Stimulated activated CD8-positive, alpha-beta memory T cell treated with anti-CD3 and anti-CD28 coated beads, Interleukin-7, amount 100 ng/mL, for 48 hours (primary cell): ENCODE measurements at regions not wholly inside any gene's neighbourhood (a gene's known extent, or its start where the extent isn't known, plus 50 kb on each side); places are given as distances from the start of the nearest gene placed in this dataset.
"Not testable (repeated sequence)": the region's sequence is repeated elsewhere in the genome, so short reads cannot be mapped to it uniquely, and the experiment has no call there.

ENCODE experiments used
- DNase-seq, 2 donors: peaks; one replicate each; pipeline ENCODE4 v3.0.0-alpha.2; 2020; ENCODE audit warnings: low read depth in 1 of 2; ENCODE audit errors: extremely low read depth in 1 of 2

GRCh38 chr10:108393089-108393488, 1228.6 kb upstream of the SORCS1 start:
- no peak for DNase-seq

GRCh38 chr10:108392286-108392685, 1227.8 kb upstream of the SORCS1 start:
- no peak for DNase-seq

GRCh38 chr10:108388706-108389105, 1224.2 kb upstream of the SORCS1 start:
- no peak for DNase-seq

- DNase-seq = no peak
Observed at GRCh38 chr10:108385963-108386362, 1221.5 kb upstream of the SORCS1 start.

- no peak for DNase-seq
Observed at GRCh38 chr10:108384378-108384777, 1219.9 kb upstream of the SORCS1 start.

GRCh38 chr10:108378779-108379178, 1214.3 kb upstream of the SORCS1 start:
- DNase-seq = no peak

GRCh38 chr10:108375691-108376090, 1211.2 kb upstream of the SORCS1 start:
- DNase-seq = no peak

GRCh38 chr10:108374991-108375390, 1210.5 kb upstream of the SORCS1 start:
- no peak for DNase-seq

GRCh38 chr10:108365541-108365940, 1201.0 kb upstream of the SORCS1 start:
- DNase-seq = no peak

GRCh38 chr10:108363576-108363975, 1199.1 kb upstream of the SORCS1 start:
- DNase-seq = no peak

- DNase-seq = no peak
Observed at GRCh38 chr10:108362961-108363360, 1198.5 kb upstream of the SORCS1 start.

- no peak for DNase-seq
Observed at GRCh38 chr10:108362296-108362695, 1197.8 kb upstream of the SORCS1 start.

- no peak for DNase-seq
Observed at GRCh38 chr10:108360187-108360586, 1195.7 kb upstream of the SORCS1 start.

GRCh38 chr10:108358912-108359311, 1194.4 kb upstream of the SORCS1 start:
- peak in 1 of 2 donors; percentile 1 for DNase-seq

- no peak for DNase-seq
Observed at GRCh38 chr10:108352771-108353170, 1188.3 kb upstream of the SORCS1 start.

GRCh38 chr10:108348215-108348614, 1183.7 kb upstream of the SORCS1 start:
- DNase-seq = no peak

- DNase-seq = no peak
Observed at GRCh38 chr10:108346066-108346465, 1181.6 kb upstream of the SORCS1 start.

GRCh38 chr10:108338146-108338545, 1173.6 kb upstream of the SORCS1 start:
- no peak for DNase-seq

- no peak for DNase-seq
Observed at GRCh38 chr10:108336836-108337235, 1172.3 kb upstream of the SORCS1 start.

GRCh38 chr10:108327706-108328105, 1163.2 kb upstream of the SORCS1 start:
- DNase-seq = no peak

GRCh38 chr10:108323274-108323798, 1158.8 kb upstream of the SORCS1 start:
- DNase-seq = no peak

GRCh38 chr10:108319434-108320222, 1155.1 kb upstream of the SORCS1 start:
- no peak for DNase-seq

- DNase-seq = not testable (repeated sequence)
Observed at GRCh38 chr10:108315636-108316035, 1151.1 kb upstream of the SORCS1 start.
